GM19467 (cell line): ENCODE measurements at regions not wholly inside any gene's neighbourhood (a gene's known extent, or its start where the extent isn't known, plus 50 kb on each side); places are given as distances from the start of the nearest gene placed in this dataset.

Source experiments
- ATAC-seq: cut with Tn5 transposase; IDR thresholded peaks from one replicate; pipeline ENCODE4 v1.9.1; 2021; ENCODE audit warnings: mild to moderate bottlenecking, moderate library complexity; ENCODE audit not compliant: unreplicated experiment

DNA sequence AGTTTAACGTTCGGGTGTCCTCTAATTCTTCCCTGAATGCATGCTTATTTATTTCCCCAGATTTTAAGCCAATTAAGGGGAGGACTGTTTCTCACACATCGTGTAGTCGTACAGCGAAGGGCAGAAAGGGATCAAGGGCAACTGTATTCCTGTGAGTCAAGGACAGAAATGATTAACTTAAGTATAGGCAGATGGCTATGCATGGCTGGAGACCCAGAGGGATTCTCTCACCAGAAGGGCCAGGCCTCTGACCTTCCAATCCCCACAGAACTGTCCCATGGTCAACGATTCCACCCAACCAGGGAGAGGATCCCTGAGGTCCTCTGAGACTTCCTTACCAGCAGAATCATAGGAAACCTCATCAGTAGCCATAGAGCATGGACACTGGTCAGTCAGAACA is 161.8 kb upstream of the MAP1B start:
- no peak for ATAC-seq

DNA sequence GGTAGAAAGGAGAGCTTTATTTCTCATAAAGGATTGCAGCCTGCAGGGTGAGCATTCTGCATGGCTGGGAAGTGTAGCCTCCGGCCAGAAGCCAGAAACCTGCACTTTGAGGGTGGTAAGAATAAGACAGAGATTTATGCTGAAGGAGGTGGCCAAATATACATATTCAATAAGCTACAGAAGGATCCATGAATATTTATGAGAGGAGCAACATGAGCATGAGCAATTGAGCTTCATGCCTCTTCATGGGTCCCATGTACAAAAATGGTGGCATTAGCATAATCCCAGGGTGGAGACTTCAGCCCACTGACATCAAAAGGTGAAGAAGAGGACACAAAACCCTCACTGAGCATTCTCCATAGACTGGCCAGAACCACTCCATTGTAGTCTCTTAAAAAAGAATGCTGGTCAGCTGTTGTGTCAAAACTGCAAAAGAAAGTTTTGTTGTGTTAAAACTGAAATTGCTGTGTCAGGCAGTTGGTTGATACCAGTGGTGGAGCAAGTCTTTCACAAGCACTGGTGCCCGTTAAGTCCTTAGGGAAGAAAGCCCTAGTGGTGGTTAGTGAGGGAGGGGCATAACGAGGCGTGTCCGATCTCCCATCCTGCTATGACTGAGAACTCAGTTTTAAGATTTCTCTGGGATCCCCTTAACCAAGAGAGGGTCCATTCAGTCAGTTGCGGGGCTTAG is 160.8 kb upstream of the MAP1B start:
- no peak for ATAC-seq

GRCh38 chr5:71948206-71948605 is 159.1 kb upstream of the MAP1B start:
- ATAC-seq, result no peak

DNA sequence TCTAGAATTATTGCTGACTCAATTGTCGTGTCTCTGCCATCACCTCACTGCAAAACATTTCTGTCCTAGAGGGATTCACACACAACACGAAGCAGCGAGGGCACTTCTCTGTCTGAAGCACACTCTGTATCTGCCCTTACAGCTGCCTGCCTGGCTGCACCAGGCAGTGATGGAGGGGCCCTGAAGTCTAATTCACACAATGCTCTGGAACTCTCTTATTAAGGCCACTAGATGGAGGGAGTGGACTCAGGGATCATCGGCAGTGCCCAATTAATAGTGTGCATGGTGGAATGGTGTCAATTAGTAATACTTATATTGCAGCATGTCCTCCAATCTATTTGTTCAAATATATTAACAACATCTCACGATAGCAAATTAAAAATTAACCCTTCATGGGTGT is 157.5 kb upstream of the MAP1B start:
- no peak for ATAC-seq

- no peak for ATAC-seq
These were observed 153.4 kb upstream of the MAP1B start for GRCh38 chr5:71953866-71954265.

DNA sequence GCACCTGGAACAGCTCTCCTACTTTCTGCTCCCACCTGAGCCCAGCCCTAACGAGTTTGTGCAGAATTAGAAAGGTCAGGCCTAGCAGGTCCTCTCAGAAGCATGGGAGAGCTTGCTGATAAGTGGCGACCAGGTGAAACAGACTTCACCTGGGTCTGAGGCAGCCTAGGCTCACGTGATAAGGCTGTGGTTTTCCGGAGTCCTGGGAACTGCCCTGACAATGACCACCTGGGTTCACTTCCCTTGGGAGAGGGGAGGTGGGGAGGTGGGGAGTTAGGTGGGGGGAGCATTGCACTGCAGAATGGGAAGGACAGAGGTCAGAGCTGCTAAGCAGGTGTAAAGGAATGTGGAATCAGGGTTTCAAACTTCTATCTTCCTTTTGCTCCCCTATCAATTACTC is 152.9 kb upstream of the MAP1B start:
- no peak for ATAC-seq

DNA sequence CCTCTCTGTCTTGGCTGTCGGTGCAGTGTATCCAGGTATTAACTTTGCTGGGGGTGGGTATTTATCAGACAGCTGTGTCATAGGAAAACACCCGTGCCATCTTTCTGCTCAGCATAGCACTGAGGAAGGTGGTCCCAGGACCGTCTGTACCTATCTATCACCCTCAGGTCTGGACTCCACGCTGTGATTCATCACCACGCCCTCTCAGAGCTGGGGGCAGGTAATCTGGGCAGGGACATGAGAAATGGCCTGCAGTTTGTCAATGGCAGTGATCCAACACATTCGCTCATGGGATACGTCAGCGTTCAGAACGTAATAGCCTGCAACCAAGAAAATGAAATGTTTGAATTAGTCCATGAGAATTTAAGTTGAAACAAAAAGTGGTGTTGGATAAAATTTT is 151.6 kb upstream of the MAP1B start:
- ATAC-seq, result no peak

DNA sequence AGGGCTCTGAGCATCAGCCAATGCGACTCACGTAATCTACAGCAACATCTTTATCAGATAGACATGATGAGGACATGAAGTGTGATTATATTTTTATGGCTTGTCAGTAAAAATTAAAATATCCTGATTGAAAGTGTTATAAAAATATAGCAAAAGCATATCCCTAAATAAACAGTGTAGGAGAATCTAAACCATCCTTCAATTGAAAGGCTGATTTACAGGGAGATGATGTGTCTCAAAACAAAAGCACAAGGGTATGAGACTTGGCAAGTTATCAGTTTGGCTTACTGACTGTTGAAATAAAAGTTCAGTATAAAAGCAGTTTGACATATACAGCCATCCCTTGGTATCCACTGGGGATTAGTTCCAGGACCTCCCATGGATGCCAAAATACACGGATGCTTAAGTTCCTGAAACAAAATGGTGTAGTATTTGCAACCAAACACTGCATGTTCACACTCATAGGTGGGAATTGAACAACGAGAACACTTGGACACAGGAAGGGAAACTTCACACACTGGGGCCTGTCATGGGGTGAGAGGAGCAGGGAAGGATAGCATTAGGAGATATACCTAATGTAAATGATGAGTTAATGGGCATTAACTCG is 149.9 kb upstream of the MAP1B start:
- ATAC-seq, result no peak

- ATAC-seq, result no peak
These were observed 147.1 kb upstream of the MAP1B start for GRCh38 chr5:71960195-71960594.

GRCh38 chr5:71961786-71962185 is 145.5 kb upstream of the MAP1B start:
- no peak for ATAC-seq

GRCh38 chr5:71969460-71969859 is 137.8 kb upstream of the MAP1B start:
- ATAC-seq, result no peak

GRCh38 chr5:71971862-71972261 is 135.4 kb upstream of the MAP1B start:
- no peak for ATAC-seq

DNA sequence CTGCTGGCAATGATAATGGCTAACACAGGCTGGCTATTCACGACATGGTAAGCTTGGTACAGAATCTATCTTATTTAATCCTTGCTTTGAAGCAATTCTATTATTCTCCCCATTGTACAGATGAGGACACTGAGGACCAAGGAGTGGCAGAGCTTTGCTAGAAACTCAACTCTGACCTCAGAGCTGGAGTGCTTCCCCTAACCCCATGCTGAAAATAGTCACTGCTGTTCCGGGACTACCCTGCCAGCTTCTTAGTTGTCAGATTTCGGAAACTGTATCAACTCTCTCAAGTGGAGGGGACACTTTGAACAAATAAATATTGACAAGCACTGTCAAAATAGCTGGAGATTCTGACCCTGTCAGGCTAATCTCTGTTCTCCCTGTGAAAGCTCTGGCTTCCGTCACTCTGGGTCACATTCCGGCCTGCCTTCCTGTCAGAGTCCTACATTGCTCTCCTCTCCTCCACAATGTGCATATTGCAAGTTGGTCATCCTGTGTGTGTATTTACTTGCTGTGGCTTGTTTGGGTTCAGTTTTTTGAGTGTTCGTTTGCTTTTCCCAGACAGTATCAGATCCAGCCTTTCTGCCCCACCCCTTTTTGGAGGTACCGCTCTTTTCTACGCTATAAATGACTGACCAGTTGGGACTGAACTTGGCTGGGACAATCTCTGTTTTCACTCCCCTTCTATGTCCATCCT is 134.3 kb upstream of the MAP1B start:
- ATAC-seq, result no peak

DNA sequence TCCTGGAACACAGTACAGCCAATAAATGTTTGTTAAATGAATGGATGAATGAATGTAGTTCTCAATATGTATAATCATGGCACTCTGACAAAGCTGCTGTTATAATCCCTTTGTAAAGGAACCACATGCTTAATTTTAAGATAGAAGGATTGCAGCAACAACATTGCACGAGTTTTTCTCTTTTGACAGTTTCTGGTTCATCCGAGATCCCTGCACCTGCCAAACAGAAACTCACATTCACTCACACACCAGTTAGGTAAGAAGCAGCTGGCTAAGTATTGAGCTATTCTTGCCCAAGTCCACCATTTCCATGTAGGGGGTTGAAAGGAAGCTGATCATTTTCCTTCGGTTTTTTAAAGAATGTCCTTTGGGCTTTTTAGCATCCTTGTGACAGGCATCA is 133.7 kb upstream of the MAP1B start:
- ATAC-seq, result no peak

DNA sequence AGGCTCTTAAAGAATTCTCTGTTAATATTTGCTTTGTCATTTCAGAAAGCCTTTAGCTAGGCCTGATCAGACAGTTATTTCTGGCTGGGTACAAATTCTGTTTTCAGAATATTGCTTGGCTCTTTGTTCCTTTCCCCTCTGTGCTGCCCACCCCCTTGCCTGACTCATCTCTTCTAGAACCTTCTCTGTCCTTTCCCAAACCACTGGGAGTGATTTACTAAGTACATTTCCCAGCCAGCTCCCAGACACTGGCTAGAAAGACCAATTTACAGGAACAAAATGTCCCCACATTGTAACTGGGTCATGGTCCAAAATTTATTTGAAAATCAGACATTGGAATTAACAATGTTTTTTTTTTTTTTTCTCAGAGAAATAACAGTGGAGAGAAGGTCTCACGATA is 133.1 kb upstream of the MAP1B start:
- no peak for ATAC-seq

GRCh38 chr5:71974622-71975021 is 132.7 kb upstream of the MAP1B start:
- ATAC-seq, result no peak

- no peak for ATAC-seq
These were observed 130.8 kb upstream of the MAP1B start for GRCh38 chr5:71976449-71976848.

DNA sequence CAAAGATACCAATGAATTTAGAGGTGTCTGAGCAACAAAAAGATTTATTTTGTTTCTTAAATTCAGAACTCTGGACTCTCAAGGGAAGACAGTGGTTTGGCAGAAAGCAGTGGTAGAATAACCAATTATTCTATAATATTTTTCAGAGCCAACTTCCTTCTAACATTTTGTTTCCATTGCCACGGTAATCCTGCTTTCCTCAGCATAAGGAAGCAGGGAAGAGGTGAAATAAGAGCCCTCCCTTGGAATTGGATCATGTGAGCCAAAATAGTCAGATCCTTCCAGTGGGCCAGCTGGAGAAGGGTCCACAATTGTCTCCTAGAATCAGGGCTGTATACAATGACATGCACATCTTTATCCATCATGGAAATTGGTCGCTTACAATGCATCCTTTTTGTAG is 130.0 kb upstream of the MAP1B start:
- no peak for ATAC-seq

GRCh38 chr5:71978216-71978615 is 129.1 kb upstream of the MAP1B start:
- no peak for ATAC-seq

DNA sequence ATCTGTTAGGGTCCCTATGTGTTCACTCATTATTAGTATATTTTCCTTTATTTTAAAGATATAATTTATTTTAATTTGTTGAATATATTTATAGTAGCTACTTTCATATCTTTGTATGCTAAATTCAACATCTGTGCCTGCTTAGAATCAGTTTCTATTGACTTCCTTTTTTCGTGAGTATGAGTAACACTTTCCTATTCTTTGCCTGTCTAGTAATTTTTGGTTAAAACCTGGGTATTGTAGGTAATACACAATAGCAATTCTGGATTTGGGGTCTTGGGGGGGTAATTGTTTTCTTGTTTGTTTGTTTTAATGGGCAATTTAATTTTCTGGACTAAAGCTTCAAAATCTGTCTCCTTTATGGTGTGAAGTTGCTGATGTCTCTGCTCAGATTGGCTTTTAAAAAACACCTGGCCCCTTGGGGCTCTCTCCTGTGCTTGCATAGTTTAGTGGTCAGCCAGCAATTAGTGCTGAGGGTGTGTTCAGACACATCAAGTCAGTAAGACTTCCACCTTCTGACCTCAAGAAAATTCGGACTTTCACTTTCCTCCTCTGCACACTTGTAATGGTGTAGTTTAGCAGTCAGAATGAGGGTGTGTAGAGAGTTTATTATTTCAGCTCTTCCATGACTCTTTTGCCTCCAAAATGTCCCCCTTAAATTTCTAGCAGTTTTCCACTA is 124.4 kb upstream of the MAP1B start:
- ATAC-seq, result no peak

DNA sequence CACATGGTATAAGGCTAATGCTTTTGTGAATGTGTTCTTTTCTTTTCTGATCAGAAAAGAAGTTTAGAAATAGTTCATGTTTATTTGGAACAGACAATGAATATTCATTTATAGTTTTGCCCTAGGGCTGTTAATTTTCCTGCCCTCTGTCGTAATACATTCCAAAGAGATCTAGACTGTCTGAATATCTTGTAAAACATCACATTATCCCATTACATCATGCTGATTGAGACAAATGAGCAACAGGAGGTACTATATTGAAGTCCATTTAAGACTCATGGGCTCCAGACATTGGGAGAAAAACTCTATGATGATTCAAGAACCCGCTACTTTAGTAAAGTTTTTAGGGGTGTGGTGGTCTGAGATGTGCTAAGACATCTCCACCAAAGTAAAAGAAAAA is 121.2 kb upstream of the MAP1B start:
- ATAC-seq, result no peak

DNA sequence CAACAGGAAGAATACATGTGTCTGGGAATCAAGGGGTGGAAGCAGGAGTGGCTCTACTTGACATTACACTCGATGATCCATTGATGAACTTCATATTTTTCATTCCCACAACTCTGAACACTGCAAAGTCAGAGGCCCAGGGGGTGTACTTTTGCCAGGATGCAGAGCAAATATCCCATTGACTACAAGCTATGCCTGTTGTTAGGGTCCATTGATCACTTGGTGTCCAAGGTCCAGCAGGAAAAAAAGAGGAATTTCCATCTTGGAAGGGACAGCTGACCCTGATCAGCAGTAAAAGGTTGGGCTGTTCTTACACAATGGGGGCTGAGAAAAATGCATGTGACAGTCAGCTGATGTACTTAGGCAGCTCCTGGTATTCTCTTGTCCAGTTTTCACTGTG is 118.5 kb upstream of the MAP1B start:
- ATAC-seq, result no peak
